WERI-Rb-1 (cell line): ENCODE measurements at regions not wholly inside any gene's neighbourhood (a gene's known extent, or its start where the extent isn't known, plus 50 kb on each side); places are given as distances from the start of the nearest gene placed in this dataset.

ENCODE experiments used
- DNase-seq: peaks from one replicate; pipeline ENCODE4 v3.0.0-alpha.2; 2020
- H3K27ac ChIP-seq: fragments of 250-450 bp; sonication (Bioruptor Pico); 2 replicates; pipeline ENCODE4 v1.5.1; 2020; ENCODE audit warnings: mild to moderate bottlenecking, moderate library complexity
- H3K27me3 ChIP-seq: fragments of 250-450 bp; sonication (Bioruptor Pico); 2 replicates; pipeline ENCODE4 v1.5.1; 2021; ENCODE audit warnings: mild to moderate bottlenecking, low read depth, moderate library complexity; ENCODE audit not compliant: insufficient read depth, severe bottlenecking
- H3K36me3 ChIP-seq: fragments of 250-450 bp; sonication (Bioruptor Pico); 2 replicates; pipeline ENCODE4 v1.5.1; 2020; ENCODE audit warnings: mild to moderate bottlenecking, moderate library complexity
- H3K4me3 ChIP-seq: 2 replicates; pipeline ENCODE4 v1.5.1; 2011; ENCODE audit warnings: low read depth, mild to moderate bottlenecking, control low read depth, low read length
- H3K9me3 ChIP-seq: fragments of 250-450 bp; sonication (Bioruptor Pico); 2 replicates; pipeline ENCODE4 v1.5.1; 2021; ENCODE audit warnings: mild to moderate bottlenecking, moderate library complexity; ENCODE audit not compliant: severe bottlenecking
- TF ChIP-seq, protein P1 (sequence below): IDR thresholded peaks from 2 replicates; pipeline ENCODE4 v1.5.1; 2011; ENCODE audit warnings: low read depth, mild to moderate bottlenecking, control low read depth, inconsistent platforms, low read length

- H3K4me3 ChIP-seq, result no peak overlapping the region
- peaks cover 12% of the 10 kb centered on the region for H3K9me3 ChIP-seq
- TF ChIP-seq, protein P1, sequence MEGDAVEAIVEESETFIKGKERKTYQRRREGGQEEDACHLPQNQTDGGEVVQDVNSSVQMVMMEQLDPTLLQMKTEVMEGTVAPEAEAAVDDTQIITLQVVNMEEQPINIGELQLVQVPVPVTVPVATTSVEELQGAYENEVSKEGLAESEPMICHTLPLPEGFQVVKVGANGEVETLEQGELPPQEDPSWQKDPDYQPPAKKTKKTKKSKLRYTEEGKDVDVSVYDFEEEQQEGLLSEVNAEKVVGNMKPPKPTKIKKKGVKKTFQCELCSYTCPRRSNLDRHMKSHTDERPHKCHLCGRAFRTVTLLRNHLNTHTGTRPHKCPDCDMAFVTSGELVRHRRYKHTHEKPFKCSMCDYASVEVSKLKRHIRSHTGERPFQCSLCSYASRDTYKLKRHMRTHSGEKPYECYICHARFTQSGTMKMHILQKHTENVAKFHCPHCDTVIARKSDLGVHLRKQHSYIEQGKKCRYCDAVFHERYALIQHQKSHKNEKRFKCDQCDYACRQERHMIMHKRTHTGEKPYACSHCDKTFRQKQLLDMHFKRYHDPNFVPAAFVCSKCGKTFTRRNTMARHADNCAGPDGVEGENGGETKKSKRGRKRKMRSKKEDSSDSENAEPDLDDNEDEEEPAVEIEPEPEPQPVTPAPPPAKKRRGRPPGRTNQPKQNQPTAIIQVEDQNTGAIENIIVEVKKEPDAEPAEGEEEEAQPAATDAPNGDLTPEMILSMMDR, result no peak
- H3K36me3 ChIP-seq, result no peaks in the 10 kb centered on the region
- no peaks in the 10 kb centered on the region for H3K27me3 ChIP-seq
- no peak overlapping the region for H3K27ac ChIP-seq
- no peak for DNase-seq
Observed at GRCh38 chr22:47587861-47588577, 825.6 kb downstream of the TBC1D22A start.

DNA sequence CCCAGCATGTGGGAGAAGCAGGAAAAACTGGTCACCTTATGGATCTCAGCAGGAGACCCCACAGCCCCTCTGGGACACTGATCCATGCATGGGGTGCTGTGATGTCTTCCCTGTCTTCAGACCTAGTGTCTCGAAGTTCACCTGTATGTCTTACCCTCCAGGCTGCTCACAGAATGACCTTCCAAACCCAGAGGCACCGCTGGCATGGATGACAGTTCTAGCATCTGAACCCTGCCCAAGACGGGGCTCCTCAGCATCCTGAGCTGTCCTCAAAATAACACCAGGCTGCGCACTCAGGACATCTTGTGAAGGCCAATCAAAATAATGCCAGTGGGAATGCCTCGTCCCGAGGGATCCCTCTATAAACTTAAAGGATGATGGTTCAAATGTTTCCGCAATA, 824.9 kb downstream of the TBC1D22A start:
- H3K9me3 ChIP-seq, result peaks cover 16% of the 10 kb centered on the region
- no peaks in the 10 kb centered on the region for H3K27me3 ChIP-seq
- no peak for DNase-seq
- no peak overlapping the region for H3K27ac ChIP-seq
- H3K36me3 ChIP-seq, result no peaks in the 10 kb centered on the region
- TF ChIP-seq, protein P1, result no peak
- H3K4me3 ChIP-seq, result no peak overlapping the region

- TF ChIP-seq, protein P1, result no peak
- DNase-seq, result no peak
- no peak overlapping the region for H3K27ac ChIP-seq
- H3K9me3 ChIP-seq, result peaks cover 18% of the 10 kb centered on the region
- no peaks in the 10 kb centered on the region for H3K27me3 ChIP-seq
- no peaks in the 10 kb centered on the region for H3K36me3 ChIP-seq
- H3K4me3 ChIP-seq, result no peak overlapping the region
Observed at GRCh38 chr22:47586946-47587345, 824.5 kb downstream of the TBC1D22A start.

- Histone ChIP-seq H3K27ac (no peak overlapping the region), H3K27me3 (no peaks in the 10 kb centered on the region), H3K36me3 (no peaks in the 10 kb centered on the region), H3K9me3 (peaks cover 20% of the 10 kb centered on the region), H3K4me3 (no peak overlapping the region)
- DNase-seq, result no peak
- TF ChIP-seq, protein P1, result no peak
Observed at GRCh38 chr22:47586038-47586437, 823.6 kb downstream of the TBC1D22A start.

- peaks cover 20% of the 10 kb centered on the region for H3K9me3 ChIP-seq
- TF ChIP-seq, protein P1, result no peak
Observed at GRCh38 chr22:47583959-47584562, 821.6 kb downstream of the TBC1D22A start.

More at GRCh38 chr22:47583959-47584562, 821.6 kb downstream of the TBC1D22A start:
- no peak overlapping the region for H3K27ac ChIP-seq
- no peak for DNase-seq
- H3K36me3 ChIP-seq, result no peaks in the 10 kb centered on the region
- no peak overlapping the region for H3K4me3 ChIP-seq
- no peaks in the 10 kb centered on the region for H3K27me3 ChIP-seq
